GM23338 (cell line): ENCODE measurements at regions not wholly inside any gene's neighbourhood (a gene's known extent, or its start where the extent isn't known, plus 50 kb on each side); places are given as distances from the start of the nearest gene placed in this dataset.

Experiments
- ATAC-seq: fragments of 200-7000 bp; cut with Tn5 transposase; 3 replicates; pipeline ENCODE4 v1.9.1; 2020
- DNase-seq: peaks from one replicate; pipeline ENCODE4 v3.0.0-alpha.2; 2015; ENCODE audit warnings: low spot score
- H2AFZ ChIP-seq: fragments of 200-600 bp; sonication (generic); 2 replicates; pipeline ENCODE4 v1.8.0; 2016; ENCODE audit warnings: antibody characterized with exemption, mild to moderate bottlenecking, moderate library complexity
- H3F3A ChIP-seq: fragments of 200-600 bp; sonication (generic); replicated peaks from 2 replicates; pipeline ENCODE4 v1.8.0; 2017; ENCODE audit warnings: antibody characterized with exemption, mixed run types, low read depth
- H3K27ac ChIP-seq: fragments of 200-600 bp; sonication (generic); 2 replicates; pipeline ENCODE4 v1.6.1; 2016; ENCODE audit warnings: low read depth
- H3K27me3 ChIP-seq: fragments of 200-600 bp; sonication (generic); 2 replicates; pipeline ENCODE4 v1.8.0; 2016; ENCODE audit warnings: mild to moderate bottlenecking, mixed run types, moderate library complexity; ENCODE audit not compliant: insufficient read depth
- H3K36me3 ChIP-seq: fragments of 200-600 bp; sonication (generic); 2 replicates; pipeline ENCODE4 v1.8.0; 2016; ENCODE audit warnings: mild to moderate bottlenecking; ENCODE audit not compliant: insufficient read depth
- H3K4me1 ChIP-seq: fragments of 200-600 bp; sonication (generic); 2 replicates; pipeline ENCODE4 v1.8.0; 2016; ENCODE audit warnings: mild to moderate bottlenecking, moderate library complexity; ENCODE audit not compliant: insufficient read depth
- H3K4me2 ChIP-seq: fragments of 200-600 bp; sonication (generic); 2 replicates; pipeline ENCODE4 v1.7.1; 2017; ENCODE audit warnings: mixed run types
- H3K4me3 ChIP-seq: fragments of 200-600 bp; sonication (generic); 2 replicates; pipeline ENCODE4 v1.6.1; 2016; ENCODE audit warnings: mixed run types
- H3K79me2 ChIP-seq: fragments of 200-600 bp; sonication (generic); replicated peaks from 2 replicates; pipeline ENCODE4 v1.8.0; 2017; ENCODE audit warnings: mild to moderate bottlenecking; ENCODE audit not compliant: insufficient read depth
- H3K9me2 ChIP-seq: fragments of 200-600 bp; sonication (generic); 2 replicates; pipeline ENCODE4 v1.8.0; 2017; ENCODE audit not compliant: insufficient read depth
- H4K20me1 ChIP-seq: fragments of 200-600 bp; sonication (generic); replicated peaks from 2 replicates; pipeline ENCODE4 v1.8.0; 2017; ENCODE audit warnings: mild to moderate bottlenecking; ENCODE audit not compliant: insufficient read depth
- H3K27ac Mint-ChIP-seq: 2 replicates; pipeline ENCODE4 v1.8.0; 2020; ENCODE audit warnings: inconsistent platforms, mild to moderate bottlenecking, moderate library complexity, mixed read lengths
- H3K27me3 Mint-ChIP-seq: 3 replicates; pipeline ENCODE4 v1.8.0; 2022; ENCODE audit warnings: low read depth, mild to moderate bottlenecking, moderate library complexity, mixed read lengths, inconsistent platforms; ENCODE audit not compliant: insufficient read depth, poor library complexity
- H3K36me3 Mint-ChIP-seq: 3 replicates; pipeline ENCODE4 v1.8.0; 2021; ENCODE audit warnings: low read depth, mild to moderate bottlenecking, inconsistent platforms, moderate library complexity, mixed read lengths
- H3K4me1 Mint-ChIP-seq: 3 replicates; pipeline ENCODE4 v1.8.0; 2020; ENCODE audit warnings: mild to moderate bottlenecking, inconsistent platforms, mixed read lengths
- H3K4me3 Mint-ChIP-seq: 3 replicates; pipeline ENCODE4 v1.8.0; 2021; ENCODE audit warnings: moderate library complexity, mild to moderate bottlenecking, inconsistent platforms, mixed read lengths
- H3K9me3 Mint-ChIP-seq: 3 replicates; pipeline ENCODE4 v1.8.0; 2020; ENCODE audit warnings: moderate library complexity, mild to moderate bottlenecking, inconsistent platforms, mixed read lengths
- EZH2 ChIP-seq: fragments of 200-600 bp; sonication (generic); IDR thresholded peaks from one replicate; pipeline ENCODE4 v1.8.0; 2017; ENCODE audit warnings: antibody characterized with exemption, mild to moderate bottlenecking, low read depth; ENCODE audit not compliant: unreplicated experiment
- JUNB ChIP-seq: IDR thresholded peaks from one replicate; pipeline ENCODE4 v1.6.1; 2016; ENCODE audit warnings: antibody characterized with exemption; ENCODE audit not compliant: unreplicated experiment
- NANOG ChIP-seq: IDR thresholded peaks from 2 replicates; pipeline ENCODE4 v1.6.1; 2016; ENCODE audit warnings: antibody characterized with exemption, borderline replicate concordance
- POLR2AphosphoS5 ChIP-seq: IDR thresholded peaks from 2 replicates; pipeline ENCODE4 v1.6.1; 2016; ENCODE audit warnings: antibody characterized with exemption, low read depth
- ZNF114 ChIP-seq: fragments of 250-450 bp; sonication (Bioruptor Pico); IDR thresholded peaks from 2 replicates; pipeline ENCODE4 v1.5.0; 2020; ENCODE audit warnings: mild to moderate bottlenecking, moderate library complexity
- ZNF331 ChIP-seq: fragments of 250-450 bp; sonication (Bioruptor Pico); IDR thresholded peaks from 2 replicates; pipeline ENCODE4 v1.5.0; 2020; ENCODE audit warnings: low read depth, mild to moderate bottlenecking, moderate library complexity
- TF ChIP-seq, protein P1 (sequence below): fragments of 250-450 bp; sonication (Bioruptor Pico); IDR thresholded peaks from 2 replicates; pipeline ENCODE4 v1.5.0; 2020; ENCODE audit warnings: mild to moderate bottlenecking, moderate library complexity
- TF ChIP-seq, protein P2 (sequence below): IDR thresholded peaks from one replicate; pipeline ENCODE4 v1.6.1; 2018; ENCODE audit warnings: antibody characterized with exemption; ENCODE audit not compliant: unreplicated experiment
- TF ChIP-seq, protein P3 (sequence below): IDR thresholded peaks from 2 replicates; pipeline ENCODE4 v1.6.1; 2016; ENCODE audit warnings: antibody characterized with exemption

DNA sequence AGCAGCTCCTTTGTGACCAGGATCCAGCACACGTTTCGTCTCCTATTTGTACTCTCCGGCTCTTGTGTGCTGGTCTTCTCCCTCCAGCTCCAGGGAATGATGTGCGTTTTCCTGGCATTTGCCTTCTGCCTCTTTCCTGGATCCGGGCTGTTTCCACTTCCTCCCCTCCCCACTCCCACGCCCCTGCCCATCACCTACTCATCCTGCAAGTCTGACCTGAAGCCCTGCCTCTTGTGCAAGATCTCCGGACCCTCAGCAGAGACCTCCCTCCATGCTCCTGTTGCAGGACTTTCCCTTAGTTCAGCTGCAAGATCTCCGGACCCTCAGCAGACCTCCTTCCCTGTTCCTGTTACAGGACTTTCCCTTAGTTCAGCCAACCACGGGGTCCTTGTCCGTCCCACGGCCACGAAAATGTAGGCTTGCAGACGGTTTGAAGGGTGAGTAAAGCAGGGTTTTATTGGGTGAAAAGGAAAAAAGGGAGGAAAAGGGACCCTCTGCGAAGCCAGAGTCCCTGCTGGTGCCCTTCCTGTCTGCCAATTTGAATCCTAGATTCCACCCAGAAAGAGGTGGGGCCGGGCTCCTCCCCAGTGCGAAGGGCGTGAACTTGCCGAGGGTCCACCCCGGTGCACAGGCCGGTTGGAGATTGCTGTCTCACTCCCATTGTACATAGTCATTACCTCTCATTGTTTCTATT, 74.4 kb upstream of the IRF2 start:
- Histone ChIP-seq H3K4me3 (peak overlapping the region; percentile 29; the same call in 1 of the 2 replicates), H3K4me1 (peaks cover 5% of the 10 kb centered on the region; the same call in 1 of the 2 replicates), H3F3A (no peaks in the 10 kb centered on the region), H3K9me2 (no peaks in the 10 kb centered on the region; the same call in 1 of the 2 replicates), H4K20me1 (no peaks in the 10 kb centered on the region), H3K27ac (peak overlapping the region; percentile 83; the same call in 1 of the 2 replicates), H3K4me2 (peak overlapping the region; percentile 66), H3K36me3 (no peaks in the 10 kb centered on the region; the same call in 1 of the 2 replicates), H3K27me3 (no peaks in the 10 kb centered on the region), H3K79me2 (no peaks in the 10 kb centered on the region), H2AFZ (peak overlapping the region; percentile 97)
- TF ChIP-seq EZH2 = no peak
- H3K36me3 Mint-ChIP-seq = no peaks in the 10 kb centered on the region
- no peak overlapping the region for H3K4me3 Mint-ChIP-seq
- H3K4me1 Mint-ChIP-seq = peaks cover 11% of the 10 kb centered on the region
- no peaks in the 10 kb centered on the region; the same call in 2 of the 3 replicates for H3K9me3 Mint-ChIP-seq
- ATAC-seq (peak; percentile 65), DNase-seq (peak; percentile 34)
- peak overlapping the region; percentile 72; the same call in 1 of the 2 replicates for H3K27ac Mint-ChIP-seq
- H3K27me3 Mint-ChIP-seq = peaks cover 8% of the 10 kb centered on the region

DNA sequence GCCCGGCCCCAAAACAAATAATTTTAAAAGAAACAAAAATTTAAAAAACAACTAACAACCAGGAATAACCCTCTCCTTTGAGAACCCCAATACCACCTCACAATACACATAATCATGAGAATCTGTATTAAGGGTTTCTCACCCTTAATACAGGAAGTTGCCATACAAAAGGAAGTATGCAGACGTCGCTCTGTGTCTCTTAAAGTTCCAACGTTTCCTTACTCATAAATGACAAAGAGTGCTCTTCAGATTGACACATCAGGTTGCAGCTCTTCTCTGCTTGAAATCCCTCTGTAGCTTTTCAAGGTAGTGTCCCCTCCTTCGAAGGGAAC, 73.9 kb upstream of the IRF2 start:
- no peaks in the 10 kb centered on the region; the same call in 1 of the 2 replicates for H3K9me2 ChIP-seq
- Mint-ChIP-seq H3K4me1 (peaks cover 11% of the 10 kb centered on the region), H3K27ac (peak overlapping the region; percentile 72; the same call in 1 of the 2 replicates), H3K9me3 (no peaks in the 10 kb centered on the region; the same call in 2 of the 3 replicates), H3K36me3 (no peaks in the 10 kb centered on the region), H3K27me3 (peaks cover 8% of the 10 kb centered on the region), H3K4me3 (no peak overlapping the region)
- H3K4me3 ChIP-seq = peak overlapping the region; percentile 29; the same call in 1 of the 2 replicates
- no peaks in the 10 kb centered on the region for H4K20me1 ChIP-seq
- DNase-seq (peak; percentile 45), ATAC-seq (no peak)
- H3K27me3 ChIP-seq = no peaks in the 10 kb centered on the region
- no peaks in the 10 kb centered on the region for H3F3A ChIP-seq
- peak overlapping the region; percentile 97 for H2AFZ ChIP-seq
- H3K4me1 ChIP-seq = peaks cover 5% of the 10 kb centered on the region; the same call in 1 of the 2 replicates
- H3K36me3 ChIP-seq = no peaks in the 10 kb centered on the region; the same call in 1 of the 2 replicates
- no peak overlapping the region for H3K27ac ChIP-seq
- H3K79me2 ChIP-seq = no peaks in the 10 kb centered on the region
- H3K4me2 ChIP-seq = peak overlapping the region; percentile 66
- TF ChIP-seq ZNF331 (CRISPR knock-in tag) (no peak), EZH2 (no peak), JUNB (no peak), ZNF114 (CRISPR knock-in tag) (no peak), POLR2AphosphoS5 (no peak), NANOG (no peak)
- TF ChIP-seq, protein P1, sequence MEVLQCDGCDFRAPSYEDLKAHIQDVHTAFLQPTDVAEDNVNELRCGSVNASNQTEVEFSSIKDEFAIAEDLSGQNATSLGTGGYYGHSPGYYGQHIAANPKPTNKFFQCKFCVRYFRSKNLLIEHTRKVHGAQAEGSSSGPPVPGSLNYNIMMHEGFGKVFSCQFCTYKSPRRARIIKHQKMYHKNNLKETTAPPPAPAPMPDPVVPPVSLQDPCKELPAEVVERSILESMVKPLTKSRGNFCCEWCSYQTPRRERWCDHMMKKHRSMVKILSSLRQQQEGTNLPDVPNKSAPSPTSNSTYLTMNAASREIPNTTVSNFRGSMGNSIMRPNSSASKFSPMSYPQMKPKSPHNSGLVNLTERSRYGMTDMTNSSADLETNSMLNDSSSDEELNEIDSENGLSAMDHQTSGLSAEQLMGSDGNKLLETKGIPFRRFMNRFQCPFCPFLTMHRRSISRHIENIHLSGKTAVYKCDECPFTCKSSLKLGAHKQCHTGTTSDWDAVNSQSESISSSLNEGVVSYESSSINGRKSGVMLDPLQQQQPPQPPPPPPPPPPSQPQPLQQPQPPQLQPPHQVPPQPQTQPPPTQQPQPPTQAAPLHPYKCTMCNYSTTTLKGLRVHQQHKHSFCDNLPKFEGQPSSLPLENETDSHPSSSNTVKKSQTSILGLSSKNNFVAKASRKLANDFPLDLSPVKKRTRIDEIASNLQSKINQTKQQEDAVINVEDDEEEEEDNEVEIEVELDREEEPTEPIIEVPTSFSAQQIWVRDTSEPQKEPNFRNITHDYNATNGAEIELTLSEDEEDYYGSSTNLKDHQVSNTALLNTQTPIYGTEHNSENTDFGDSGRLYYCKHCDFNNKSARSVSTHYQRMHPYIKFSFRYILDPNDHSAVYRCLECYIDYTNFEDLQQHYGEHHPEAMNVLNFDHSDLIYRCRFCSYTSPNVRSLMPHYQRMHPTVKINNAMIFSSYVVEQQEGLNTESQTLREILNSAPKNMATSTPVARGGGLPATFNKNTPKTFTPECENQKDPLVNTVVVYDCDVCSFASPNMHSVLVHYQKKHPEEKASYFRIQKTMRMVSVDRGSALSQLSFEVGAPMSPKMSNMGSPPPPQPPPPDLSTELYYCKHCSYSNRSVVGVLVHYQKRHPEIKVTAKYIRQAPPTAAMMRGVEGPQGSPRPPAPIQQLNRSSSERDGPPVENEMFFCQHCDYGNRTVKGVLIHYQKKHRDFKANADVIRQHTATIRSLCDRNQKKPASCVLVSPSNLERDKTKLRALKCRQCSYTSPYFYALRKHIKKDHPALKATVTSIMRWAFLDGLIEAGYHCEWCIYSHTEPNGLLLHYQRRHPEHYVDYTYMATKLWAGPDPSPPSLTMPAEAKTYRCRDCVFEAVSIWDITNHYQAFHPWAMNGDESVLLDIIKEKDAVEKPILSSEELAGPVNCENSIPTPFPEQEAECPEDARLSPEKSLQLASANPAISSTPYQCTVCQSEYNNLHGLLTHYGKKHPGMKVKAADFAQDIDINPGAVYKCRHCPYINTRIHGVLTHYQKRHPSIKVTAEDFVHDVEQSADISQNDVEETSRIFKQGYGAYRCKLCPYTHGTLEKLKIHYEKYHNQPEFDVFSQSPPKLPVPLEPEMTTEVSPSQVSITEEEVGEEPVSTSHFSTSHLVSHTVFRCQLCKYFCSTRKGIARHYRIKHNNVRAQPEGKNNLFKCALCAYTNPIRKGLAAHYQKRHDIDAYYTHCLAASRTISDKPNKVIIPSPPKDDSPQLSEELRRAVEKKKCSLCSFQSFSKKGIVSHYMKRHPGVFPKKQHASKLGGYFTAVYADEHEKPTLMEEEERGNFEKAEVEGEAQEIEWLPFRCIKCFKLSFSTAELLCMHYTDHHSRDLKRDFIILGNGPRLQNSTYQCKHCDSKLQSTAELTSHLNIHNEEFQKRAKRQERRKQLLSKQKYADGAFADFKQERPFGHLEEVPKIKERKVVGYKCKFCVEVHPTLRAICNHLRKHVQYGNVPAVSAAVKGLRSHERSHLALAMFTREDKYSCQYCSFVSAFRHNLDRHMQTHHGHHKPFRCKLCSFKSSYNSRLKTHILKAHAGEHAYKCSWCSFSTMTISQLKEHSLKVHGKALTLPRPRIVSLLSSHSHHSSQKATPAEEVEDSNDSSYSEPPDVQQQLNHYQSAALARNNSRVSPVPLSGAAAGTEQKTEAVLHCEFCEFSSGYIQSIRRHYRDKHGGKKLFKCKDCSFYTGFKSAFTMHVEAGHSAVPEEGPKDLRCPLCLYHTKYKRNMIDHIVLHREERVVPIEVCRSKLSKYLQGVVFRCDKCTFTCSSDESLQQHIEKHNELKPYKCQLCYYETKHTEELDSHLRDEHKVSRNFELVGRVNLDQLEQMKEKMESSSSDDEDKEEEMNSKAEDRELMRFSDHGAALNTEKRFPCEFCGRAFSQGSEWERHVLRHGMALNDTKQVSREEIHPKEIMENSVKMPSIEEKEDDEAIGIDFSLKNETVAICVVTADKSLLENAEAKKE (CRISPR knock-in tag) = no peak
- TF ChIP-seq, protein P2, sequence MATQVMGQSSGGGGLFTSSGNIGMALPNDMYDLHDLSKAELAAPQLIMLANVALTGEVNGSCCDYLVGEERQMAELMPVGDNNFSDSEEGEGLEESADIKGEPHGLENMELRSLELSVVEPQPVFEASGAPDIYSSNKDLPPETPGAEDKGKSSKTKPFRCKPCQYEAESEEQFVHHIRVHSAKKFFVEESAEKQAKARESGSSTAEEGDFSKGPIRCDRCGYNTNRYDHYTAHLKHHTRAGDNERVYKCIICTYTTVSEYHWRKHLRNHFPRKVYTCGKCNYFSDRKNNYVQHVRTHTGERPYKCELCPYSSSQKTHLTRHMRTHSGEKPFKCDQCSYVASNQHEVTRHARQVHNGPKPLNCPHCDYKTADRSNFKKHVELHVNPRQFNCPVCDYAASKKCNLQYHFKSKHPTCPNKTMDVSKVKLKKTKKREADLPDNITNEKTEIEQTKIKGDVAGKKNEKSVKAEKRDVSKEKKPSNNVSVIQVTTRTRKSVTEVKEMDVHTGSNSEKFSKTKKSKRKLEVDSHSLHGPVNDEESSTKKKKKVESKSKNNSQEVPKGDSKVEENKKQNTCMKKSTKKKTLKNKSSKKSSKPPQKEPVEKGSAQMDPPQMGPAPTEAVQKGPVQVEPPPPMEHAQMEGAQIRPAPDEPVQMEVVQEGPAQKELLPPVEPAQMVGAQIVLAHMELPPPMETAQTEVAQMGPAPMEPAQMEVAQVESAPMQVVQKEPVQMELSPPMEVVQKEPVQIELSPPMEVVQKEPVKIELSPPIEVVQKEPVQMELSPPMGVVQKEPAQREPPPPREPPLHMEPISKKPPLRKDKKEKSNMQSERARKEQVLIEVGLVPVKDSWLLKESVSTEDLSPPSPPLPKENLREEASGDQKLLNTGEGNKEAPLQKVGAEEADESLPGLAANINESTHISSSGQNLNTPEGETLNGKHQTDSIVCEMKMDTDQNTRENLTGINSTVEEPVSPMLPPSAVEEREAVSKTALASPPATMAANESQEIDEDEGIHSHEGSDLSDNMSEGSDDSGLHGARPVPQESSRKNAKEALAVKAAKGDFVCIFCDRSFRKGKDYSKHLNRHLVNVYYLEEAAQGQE = no peak
- TF ChIP-seq, protein P3, sequence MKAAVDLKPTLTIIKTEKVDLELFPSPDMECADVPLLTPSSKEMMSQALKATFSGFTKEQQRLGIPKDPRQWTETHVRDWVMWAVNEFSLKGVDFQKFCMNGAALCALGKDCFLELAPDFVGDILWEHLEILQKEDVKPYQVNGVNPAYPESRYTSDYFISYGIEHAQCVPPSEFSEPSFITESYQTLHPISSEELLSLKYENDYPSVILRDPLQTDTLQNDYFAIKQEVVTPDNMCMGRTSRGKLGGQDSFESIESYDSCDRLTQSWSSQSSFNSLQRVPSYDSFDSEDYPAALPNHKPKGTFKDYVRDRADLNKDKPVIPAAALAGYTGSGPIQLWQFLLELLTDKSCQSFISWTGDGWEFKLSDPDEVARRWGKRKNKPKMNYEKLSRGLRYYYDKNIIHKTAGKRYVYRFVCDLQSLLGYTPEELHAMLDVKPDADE = no peak
